Glutamatergic neuron (in vitro differentiated cells): ENCODE measurements at regions not wholly inside any gene's neighbourhood (a gene's known extent, or its start where the extent isn't known, plus 50 kb on each side); places are given as distances from the start of the nearest gene placed in this dataset.

ENCODE experiments used
- DNase-seq: peaks from one replicate; pipeline ENCODE4 v3.0.0; 2022
- H3K27ac Mint-ChIP-seq: one replicate; pipeline ENCODE4 v1.8.0; 2020; ENCODE audit warnings: mild to moderate bottlenecking, mixed read lengths, inconsistent platforms; ENCODE audit not compliant: unreplicated experiment
- H3K27me3 Mint-ChIP-seq: one replicate; pipeline ENCODE4 v1.8.0; 2020; ENCODE audit warnings: mild to moderate bottlenecking, moderate library complexity, mixed read lengths, inconsistent platforms; ENCODE audit not compliant: unreplicated experiment
- H3K36me3 Mint-ChIP-seq: one replicate; pipeline ENCODE4 v1.8.0; 2020; ENCODE audit warnings: mild to moderate bottlenecking, mixed read lengths, inconsistent platforms; ENCODE audit not compliant: unreplicated experiment
- H3K4me1 Mint-ChIP-seq: one replicate; pipeline ENCODE4 v1.8.0; 2020; ENCODE audit warnings: mild to moderate bottlenecking, low read depth, mixed read lengths, inconsistent platforms; ENCODE audit not compliant: unreplicated experiment
- H3K4me3 Mint-ChIP-seq: one replicate; pipeline ENCODE4 v1.8.0; 2020; ENCODE audit warnings: mild to moderate bottlenecking, mixed read lengths, inconsistent platforms; ENCODE audit not compliant: unreplicated experiment
- H3K9me3 Mint-ChIP-seq: one replicate; pipeline ENCODE4 v1.8.0; 2020; ENCODE audit warnings: mild to moderate bottlenecking, moderate library complexity, mixed read lengths, inconsistent platforms; ENCODE audit not compliant: unreplicated experiment
- TF ChIP-seq, protein P1 (sequence below): fragments of 200-600 bp; sonication (generic); IDR thresholded peaks from one replicate; pipeline ENCODE4 v1.5.0; 2021; ENCODE audit not compliant: partially characterized antibody, unreplicated experiment

- peak; percentile 70 for DNase-seq
- Mint-ChIP-seq H3K9me3 (peaks cover 15% of the 10 kb centered on the region), H3K4me3 (peak overlapping the region; percentile 40), H3K27ac (peak overlapping the region; percentile 95), H3K36me3 (no peaks in the 10 kb centered on the region), H3K4me1 (peaks cover 40% of the 10 kb centered on the region), H3K27me3 (peaks cover 9% of the 10 kb centered on the region)
- TF ChIP-seq, protein P1, sequence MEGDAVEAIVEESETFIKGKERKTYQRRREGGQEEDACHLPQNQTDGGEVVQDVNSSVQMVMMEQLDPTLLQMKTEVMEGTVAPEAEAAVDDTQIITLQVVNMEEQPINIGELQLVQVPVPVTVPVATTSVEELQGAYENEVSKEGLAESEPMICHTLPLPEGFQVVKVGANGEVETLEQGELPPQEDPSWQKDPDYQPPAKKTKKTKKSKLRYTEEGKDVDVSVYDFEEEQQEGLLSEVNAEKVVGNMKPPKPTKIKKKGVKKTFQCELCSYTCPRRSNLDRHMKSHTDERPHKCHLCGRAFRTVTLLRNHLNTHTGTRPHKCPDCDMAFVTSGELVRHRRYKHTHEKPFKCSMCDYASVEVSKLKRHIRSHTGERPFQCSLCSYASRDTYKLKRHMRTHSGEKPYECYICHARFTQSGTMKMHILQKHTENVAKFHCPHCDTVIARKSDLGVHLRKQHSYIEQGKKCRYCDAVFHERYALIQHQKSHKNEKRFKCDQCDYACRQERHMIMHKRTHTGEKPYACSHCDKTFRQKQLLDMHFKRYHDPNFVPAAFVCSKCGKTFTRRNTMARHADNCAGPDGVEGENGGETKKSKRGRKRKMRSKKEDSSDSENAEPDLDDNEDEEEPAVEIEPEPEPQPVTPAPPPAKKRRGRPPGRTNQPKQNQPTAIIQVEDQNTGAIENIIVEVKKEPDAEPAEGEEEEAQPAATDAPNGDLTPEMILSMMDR = no peak
These were observed 138.9 kb upstream of the MTNR1B start for GRCh38 chr11:92830377-92831155.

DNA sequence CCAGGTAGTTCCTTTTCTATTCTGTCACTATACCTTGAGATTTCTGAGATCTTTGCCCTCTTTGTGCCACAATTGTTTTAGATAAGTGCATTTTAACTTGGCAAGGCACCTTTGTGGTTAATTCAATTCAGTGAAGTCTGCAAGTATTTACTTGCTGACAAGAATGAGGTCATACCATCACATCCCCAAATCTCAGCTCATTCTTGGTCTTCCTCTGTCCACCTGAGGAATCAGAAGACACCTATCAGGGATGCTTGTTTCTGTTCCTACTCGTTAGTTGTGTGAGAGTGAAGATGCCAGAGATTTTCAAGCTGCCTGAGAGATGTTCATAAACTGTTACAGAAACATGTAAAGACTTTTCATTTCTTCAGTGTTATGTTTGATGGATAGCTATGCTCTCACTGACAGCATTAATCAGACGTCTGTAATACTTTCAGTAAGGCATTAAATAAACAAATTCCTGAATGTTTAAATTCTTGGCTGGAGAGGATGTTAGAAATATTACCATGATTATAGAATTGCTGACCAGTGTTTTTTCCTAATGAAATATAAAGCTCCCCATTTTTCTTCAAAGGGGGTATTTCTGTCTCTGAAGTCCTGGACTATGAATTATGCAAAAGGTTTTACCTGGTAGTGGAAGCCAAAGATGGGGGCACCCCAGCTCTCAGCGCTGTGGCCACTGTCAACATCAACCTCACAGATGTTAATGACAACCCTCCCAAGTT, 135.0 kb upstream of the MTNR1B start:
- H3K9me3 Mint-ChIP-seq = peaks cover 15% of the 10 kb centered on the region
- H3K36me3 Mint-ChIP-seq = no peaks in the 10 kb centered on the region
- H3K27me3 Mint-ChIP-seq = peaks cover 9% of the 10 kb centered on the region
- H3K4me1 Mint-ChIP-seq = peaks cover 40% of the 10 kb centered on the region
- no peak overlapping the region for H3K27ac Mint-ChIP-seq
- no peak overlapping the region for H3K4me3 Mint-ChIP-seq
- DNase-seq = no peak
- TF ChIP-seq, protein P1 = no peak

DNA sequence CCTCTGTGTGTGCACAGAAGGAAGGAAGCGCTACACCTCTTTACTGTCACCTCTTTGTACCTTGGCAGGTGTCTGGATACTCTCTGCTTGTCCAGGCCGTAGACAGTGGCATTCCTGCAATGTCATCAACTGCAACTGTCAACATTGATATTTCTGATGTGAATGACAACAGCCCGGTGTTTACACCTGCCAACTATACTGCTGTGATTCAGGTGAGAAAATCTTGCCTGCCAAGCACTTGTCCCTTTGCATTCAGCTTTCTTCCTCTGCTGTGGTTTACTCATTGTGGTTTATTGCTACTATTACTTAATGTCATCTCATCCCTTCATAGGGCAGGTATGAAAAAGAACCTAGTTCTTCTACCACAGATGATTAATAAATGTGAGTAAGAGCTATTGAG, 131.9 kb upstream of the MTNR1B start:
- Mint-ChIP-seq H3K36me3 (no peaks in the 10 kb centered on the region), H3K27me3 (no peaks in the 10 kb centered on the region), H3K4me3 (no peak overlapping the region), H3K4me1 (peaks cover 36% of the 10 kb centered on the region), H3K9me3 (peaks cover 2% of the 10 kb centered on the region), H3K27ac (no peak overlapping the region)
- DNase-seq = no peak
- TF ChIP-seq, protein P1 = no peak

- Mint-ChIP-seq H3K27ac (peak overlapping the region; percentile 82), H3K9me3 (peaks cover 7% of the 10 kb centered on the region), H3K27me3 (no peaks in the 10 kb centered on the region), H3K36me3 (no peaks in the 10 kb centered on the region), H3K4me1 (peaks cover 40% of the 10 kb centered on the region), H3K4me3 (peak overlapping the region; percentile 55)
- no peak for DNase-seq
- TF ChIP-seq, protein P1 = no peak
These were observed 130.6 kb upstream of the MTNR1B start for GRCh38 chr11:92838759-92839310.
